Keratinocyte (primary cell): ENCODE measurements at regions not wholly inside any gene's neighbourhood (a gene's known extent, or its start where the extent isn't known, plus 50 kb on each side); places are given as distances from the start of the nearest gene placed in this dataset.

Source experiments
- CTCF ChIP-seq, 3 experiments: IDR thresholded peaks in 1 of 3; conservative IDR thresholded peaks in 1 of 3; optimal IDR thresholded peaks in 1 of 3; 2 replicates in 2 of 3; 3 replicates in 1 of 3; pipeline versions ENCODE3 to v1.5.1; 2011; ENCODE audit warnings: low read length in 3 of 3, mild to moderate bottlenecking in 3 of 3, moderate library complexity in 2 of 3, control low read depth in 1 of 3, inconsistent platforms in 1 of 3; ENCODE audit not compliant: insufficient read depth in 2 of 3; ENCODE audit errors: extremely low read depth in 1 of 3
- EZH2 ChIP-seq: IDR thresholded peaks from one replicate; pipeline ENCODE4 v1.6.1; 2012; ENCODE audit warnings: inconsistent platforms, mild to moderate bottlenecking, low read length, moderate library complexity

DNA sequence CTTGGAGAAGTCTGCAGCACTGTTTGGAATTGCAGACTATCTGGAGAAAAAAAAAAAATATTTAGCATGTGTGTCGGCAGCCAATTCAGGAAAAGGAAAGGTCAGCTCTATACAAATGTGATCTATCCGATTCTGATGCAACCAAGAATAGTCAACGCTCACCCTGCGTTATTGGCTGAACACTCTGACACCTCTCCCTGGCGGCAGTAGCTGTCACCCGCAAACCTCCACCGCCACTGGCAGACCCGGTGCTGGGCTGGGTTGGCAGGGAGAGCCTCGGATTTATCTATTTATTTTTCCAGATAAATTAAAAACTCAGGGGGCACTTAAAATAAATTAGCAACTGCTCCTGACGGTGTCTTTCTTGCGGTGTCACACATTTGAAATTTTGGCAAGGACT is 409.7 kb downstream of the VRK1 start:
- TF ChIP-seq EZH2 (no peak), CTCF (optimal IDR thresholded peaks at IDR 0.05 in 1 of 3, IDR thresholded peaks at IDR 0.05 in 1 of 3, conservative IDR thresholded peaks at IDR 0.05 in 1 of 3; ENCODE audit: extremely low read depth in 1 of 3, insufficient read depth in 2 of 3, low read length in 3 of 3) (no peak)
